H9 (cell line): ENCODE measurements at regions not wholly inside any gene's neighbourhood (a gene's known extent, or its start where the extent isn't known, plus 50 kb on each side); places are given as distances from the start of the nearest gene placed in this dataset.

Experiments used
- DNase-seq: peaks from one replicate; pipeline ENCODE4 v3.0.0-alpha.2; 2017
- H2AFZ ChIP-seq: one replicate; pipeline ENCODE4 v1.6.1; 2013; ENCODE audit warnings: mild to moderate bottlenecking, low read length, control low read depth, moderate library complexity
- H2AK5ac ChIP-seq: 2 replicates; pipeline ENCODE4 v1.6.1; 2013; ENCODE audit warnings: low read length, control low read depth, mixed read lengths; ENCODE audit not compliant: insufficient read length
- H2BK120ac ChIP-seq: one replicate; pipeline ENCODE4 v1.6.1; 2013; ENCODE audit warnings: low read depth, mild to moderate bottlenecking, low read length, control low read depth, inconsistent platforms; ENCODE audit not compliant: poor library complexity, severe bottlenecking
- H2BK12ac ChIP-seq: 2 replicates; pipeline ENCODE4 v1.6.1; 2013; ENCODE audit warnings: low read length, control low read depth, mixed read lengths, low read depth; ENCODE audit not compliant: insufficient read length
- H2BK15ac ChIP-seq: 2 replicates; pipeline ENCODE4 v1.6.1; 2013; ENCODE audit warnings: low read depth, low read length, control low read depth
- H2BK20ac ChIP-seq: one replicate; pipeline ENCODE4 v1.6.1; 2013; ENCODE audit warnings: low read depth, mild to moderate bottlenecking, low read length, control low read depth, inconsistent platforms; ENCODE audit not compliant: poor library complexity, severe bottlenecking
- H2BK5ac ChIP-seq: 2 replicates; pipeline ENCODE4 v1.6.1; 2013; ENCODE audit warnings: low read length, control low read depth, mixed read lengths; ENCODE audit not compliant: insufficient read length
- H3K14ac ChIP-seq: 2 replicates; pipeline ENCODE4 v1.6.1; 2013; ENCODE audit warnings: low read length, control low read depth; ENCODE audit not compliant: insufficient read depth
- H3K18ac ChIP-seq: 2 replicates; pipeline ENCODE4 v1.6.1; 2013; ENCODE audit warnings: low read depth, mild to moderate bottlenecking, mixed read lengths, low read length, control low read depth; ENCODE audit not compliant: insufficient read length
- H3K23ac ChIP-seq: 2 replicates; pipeline ENCODE4 v1.6.1; 2013; ENCODE audit warnings: low read length, control low read depth, mixed read lengths, low read depth; ENCODE audit not compliant: insufficient read length
- H3K23me2 ChIP-seq: 2 replicates; pipeline ENCODE4 v1.6.1; 2013; ENCODE audit warnings: low read depth, mild to moderate bottlenecking, mixed read lengths, low read length, control low read depth; ENCODE audit not compliant: insufficient read length, poor library complexity, severe bottlenecking
- H3K27ac ChIP-seq: 2 replicates; pipeline ENCODE4 v1.5.1; 2013; ENCODE audit warnings: low read length, control low read depth, mixed read lengths, low read depth; ENCODE audit not compliant: insufficient read length
- H3K27me3 ChIP-seq: 2 replicates; pipeline ENCODE4 v1.6.1; 2013; ENCODE audit warnings: low read length, control low read depth, inconsistent platforms; ENCODE audit not compliant: insufficient read depth
- H3K4ac ChIP-seq: 2 replicates; pipeline ENCODE4 v1.6.1; 2013; ENCODE audit warnings: low read depth, mild to moderate bottlenecking, control low read depth, inconsistent platforms, low read length, moderate library complexity
- H3K4me1 ChIP-seq: 2 replicates; pipeline ENCODE4 v1.6.1; 2013; ENCODE audit warnings: low read length, control low read depth, inconsistent platforms; ENCODE audit not compliant: insufficient read depth
- H3K4me2 ChIP-seq: 2 replicates; pipeline ENCODE4 v1.6.1; 2013; ENCODE audit warnings: low read length, control low read depth, mixed read lengths; ENCODE audit not compliant: insufficient read length, insufficient read depth
- H3K56ac ChIP-seq: 2 replicates; pipeline ENCODE4 v1.6.1; 2013; ENCODE audit warnings: low read depth, mild to moderate bottlenecking, mixed read lengths, low read length, control low read depth; ENCODE audit not compliant: insufficient read length
- H3K79me1 ChIP-seq: 2 replicates; pipeline ENCODE4 v1.6.1; 2013; ENCODE audit warnings: low read depth, mild to moderate bottlenecking, moderate library complexity, low read length, control low read depth, inconsistent platforms; ENCODE audit not compliant: insufficient read depth, poor library complexity, severe bottlenecking
- H3K79me2 ChIP-seq: 2 replicates; pipeline ENCODE4 v1.6.1; 2013; ENCODE audit warnings: low read length, control low read depth, inconsistent platforms; ENCODE audit not compliant: insufficient read depth
- H3K9ac ChIP-seq: 2 replicates; pipeline ENCODE4 v1.6.1; 2013; ENCODE audit warnings: low read length, control low read depth, mixed read lengths; ENCODE audit not compliant: insufficient read length; ENCODE audit errors: extremely low read depth
- H3K9me3 ChIP-seq: one replicate; pipeline ENCODE4 v1.6.1; 2013; ENCODE audit warnings: low read depth, low read length, inconsistent platforms; ENCODE audit not compliant: control insufficient read depth
- H3T11ph ChIP-seq: one replicate; pipeline ENCODE4 v1.6.1; 2013; ENCODE audit warnings: mild to moderate bottlenecking, low read length, control low read depth, inconsistent platforms
- H4K20me1 ChIP-seq: one replicate; pipeline ENCODE4 v1.6.1; 2013; ENCODE audit not compliant: control insufficient read depth, insufficient read length, insufficient read depth
- H4K5ac ChIP-seq: 2 replicates; pipeline ENCODE4 v1.6.1; 2013; ENCODE audit warnings: low read depth, mild to moderate bottlenecking, mixed read lengths, low read length, control low read depth; ENCODE audit not compliant: insufficient read length
- H4K8ac ChIP-seq: replicated peaks from 2 replicates; pipeline ENCODE4 v1.6.1; 2013; ENCODE audit warnings: low read length, control low read depth, mixed read lengths, low read depth; ENCODE audit not compliant: insufficient read length
- H4K91ac ChIP-seq: 2 replicates; pipeline ENCODE4 v1.6.1; 2013; ENCODE audit warnings: low read depth, mild to moderate bottlenecking, moderate library complexity, mixed read lengths, low read length, control low read depth; ENCODE audit not compliant: insufficient read length
- H3K27ac Mint-ChIP-seq, 3 experiments: 2 replicates in 2 of 3; 3 replicates in 1 of 3; pipeline ENCODE4 v1.8.0; 2020 to 2021; ENCODE audit warnings: mixed read lengths in 3 of 3, mild to moderate bottlenecking in 1 of 3, moderate library complexity in 1 of 3
- H3K27me3 Mint-ChIP-seq: 2 replicates; pipeline ENCODE4 v1.8.0; 2021; ENCODE audit warnings: low read depth, mild to moderate bottlenecking, moderate library complexity, mixed read lengths
- H3K36me3 Mint-ChIP-seq, 3 experiments: 2 replicates in 2 of 3; 3 replicates in 1 of 3; pipeline ENCODE4 v1.8.0; 2020 to 2021; ENCODE audit warnings: low read depth in 3 of 3, mixed read lengths in 3 of 3; ENCODE audit not compliant: insufficient read depth in 1 of 3
- H3K4me1 Mint-ChIP-seq, 2 experiments: 2 replicates each; pipeline ENCODE4 v1.8.0; 2020; ENCODE audit warnings: mixed read lengths in 2 of 2
- H3K4me3 Mint-ChIP-seq, 2 experiments: 2 replicates in 1 of 2; 3 replicates in 1 of 2; pipeline ENCODE4 v1.8.0; 2020 to 2021; ENCODE audit warnings: mild to moderate bottlenecking in 2 of 2, mixed read lengths in 2 of 2, moderate library complexity in 1 of 2
- H3K9me3 Mint-ChIP-seq, 2 experiments: 2 replicates in 1 of 2; 3 replicates in 1 of 2; pipeline ENCODE4 v1.8.0; 2020; ENCODE audit warnings: mild to moderate bottlenecking in 2 of 2, mixed read lengths in 2 of 2, moderate library complexity in 1 of 2
- CTCF ChIP-seq: fragments of 200-600 bp; sonication (generic); conservative IDR thresholded peaks from 3 replicates; pipeline ENCODE4 v1.8.0; 2021; ENCODE audit warnings: antibody characterized with exemption, mild to moderate bottlenecking
- WGBS: extraction: QIAGEN DNeasy Blood & Tissue Kit; methylation state at CpG from one replicate; pipeline ENCODE4 v1.1.7; 2013; ENCODE audit warnings: missing lambda C conversion rate, low lambda C conversion rate, mixed read lengths; ENCODE audit not compliant: insufficient read length; ENCODE audit errors: extremely low coverage; 5-methylcytosine and 5-hydroxymethylcytosine counted together

DNA sequence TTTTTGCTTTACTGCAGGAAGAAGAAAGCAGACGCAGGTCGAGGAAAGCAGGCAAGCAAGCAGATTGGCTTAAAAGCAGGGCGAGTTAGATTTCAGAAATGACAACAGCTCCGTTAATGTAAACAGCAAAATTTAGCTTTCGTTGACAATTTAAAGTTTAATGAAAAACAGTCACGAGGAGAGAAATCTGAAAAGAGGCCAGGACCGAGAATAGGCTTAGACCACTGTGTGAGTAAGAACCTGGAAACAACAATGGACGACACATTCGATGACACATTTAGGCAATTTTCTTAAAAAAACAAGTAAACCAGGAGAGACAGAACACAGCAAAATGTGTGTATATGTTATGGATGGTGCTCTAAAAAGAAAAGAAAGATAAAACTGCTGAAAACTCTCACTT is 155.3 kb downstream of the ISOC1 start:
- no peak overlapping the region for H3K27ac Mint-ChIP-seq

More for the DNA sequence above, 155.3 kb downstream of the ISOC1 start:
- Histone ChIP-seq H3K79me2 (no peaks in the 10 kb centered on the region), H3K9ac (no peak overlapping the region), H4K91ac (no peak overlapping the region), H3K14ac (no peak overlapping the region), H3K23me2 (no peaks in the 10 kb centered on the region), H3K18ac (no peak overlapping the region), H3K23ac (no peak overlapping the region), H3T11ph (no peak overlapping the region), H4K8ac (no peak overlapping the region), H2AK5ac (no peak overlapping the region), H3K9me3 (no peaks in the 10 kb centered on the region), H3K79me1 (no peaks in the 10 kb centered on the region), H3K27ac (no peak overlapping the region), H2BK12ac (no peak overlapping the region), H2BK5ac (no peak overlapping the region), H3K56ac (no peak overlapping the region), H4K5ac (no peak overlapping the region), H2AFZ (no peak overlapping the region), H3K4ac (no peak overlapping the region), H2BK15ac (no peak overlapping the region), H3K27me3 (no peaks in the 10 kb centered on the region), H2BK120ac (no peak overlapping the region), H3K4me2 (no peak overlapping the region), H2BK20ac (no peak overlapping the region), H3K4me1 (no peaks in the 10 kb centered on the region), H4K20me1 (no peaks in the 10 kb centered on the region)
- TF ChIP-seq CTCF, result no peak
- Mint-ChIP-seq H3K27me3 (peaks cover 2% of the 10 kb centered on the region; the same call in 1 of the 2 replicates), H3K9me3 (peaks cover 5 to 13% of the 10 kb centered on the region in 2 experiments; a peak in 4 of 5 replicates), H3K4me1 (no peaks in the 10 kb centered on the region), H3K36me3 (peaks cover 0 to 2% (median 0%) of the 10 kb centered on the region in 3 experiments; a peak in 1 of 7 replicates), H3K4me3 (no peak overlapping the region)
- no peak for DNase-seq
- WGBS, result no CpG with 5 or more reads among the region's 9 CpGs
